H1 (cell line): ENCODE measurements at regions not wholly inside any gene's neighbourhood (a gene's known extent, or its start where the extent isn't known, plus 50 kb on each side); places are given as distances from the start of the nearest gene placed in this dataset.
A peak's percentile ranks its signal among the peaks of the same experiment; 100 is the strongest.

Experiments
- CTCF ChIA-PET: fragments of 300-600 bp; sonication (Branson Sonifier 250); formaldehyde crosslinking; loops from one replicate; lab custom pipeline; 2021; ENCODE audit not compliant: partially characterized antibody; lab: Charles Lee
- POLR2A ChIA-PET: fragments of 300-600 bp; sonication (Branson Sonifier 250); formaldehyde crosslinking; loops from one replicate; lab custom pipeline; 2021; ENCODE audit warnings: inconsistent platforms; ENCODE audit not compliant: partially characterized antibody; lab: Charles Lee
- DNase-seq, 2 experiments: peaks; one replicate each; pipeline versions ENCODE4 v3.0.0 to v3.0.0-alpha.2; 2010 to 2022; ENCODE audit warnings: low spot score in 2 of 2, low read depth in 1 of 2, mixed read lengths in 1 of 2
- FAIRE-seq: peaks from 2 replicates; lab custom pipeline; 2011; peaks lifted over from hg19 to GRCh38; lab: Jason Lieb, UNC
- H2AFZ ChIP-seq: 2 replicates; pipeline ENCODE4 v1.8.1; 2012; ENCODE audit warnings: low read length, inconsistent platforms
- H2AK5ac ChIP-seq: 2 replicates; pipeline ENCODE4 v1.6.1; 2013; ENCODE audit warnings: low read depth, low read length
- H2BK120ac ChIP-seq: replicated peaks from 2 replicates; pipeline ENCODE3; 2013; ENCODE audit warnings: low read depth, low read length, inconsistent platforms
- H2BK12ac ChIP-seq: 2 replicates; pipeline ENCODE4 v1.6.1; 2013; ENCODE audit warnings: low read depth, low read length
- H2BK15ac ChIP-seq: 2 replicates; pipeline ENCODE4 v1.6.1; 2013; ENCODE audit warnings: low read length
- H2BK20ac ChIP-seq: 2 replicates; pipeline ENCODE4 v1.6.1; 2013; ENCODE audit warnings: low read length
- H2BK5ac ChIP-seq: 2 replicates; pipeline ENCODE4 v1.6.1; 2013; ENCODE audit warnings: low read depth, low read length
- H3K14ac ChIP-seq: 2 replicates; pipeline ENCODE4 v1.6.1; 2013; ENCODE audit warnings: inconsistent platforms; ENCODE audit not compliant: insufficient read length
- H3K18ac ChIP-seq: 2 replicates; pipeline ENCODE4 v1.6.1; 2013; ENCODE audit warnings: low read length; ENCODE audit errors: extremely low read depth
- H3K23ac ChIP-seq: 2 replicates; pipeline ENCODE4 v1.6.1; 2013; ENCODE audit warnings: inconsistent platforms; ENCODE audit not compliant: insufficient read length
- H3K23me2 ChIP-seq: 2 replicates; pipeline ENCODE4 v1.6.1; 2013; ENCODE audit warnings: low read depth, low read length
- H3K27ac ChIP-seq: 2 replicates; pipeline ENCODE4 v1.6.1; 2011; ENCODE audit warnings: low read depth, low read length, inconsistent platforms
- H3K27me3 ChIP-seq, 4 experiments: replicated peaks in 1 of 4; 1 replicate in 1 of 4; 2 replicates in 3 of 4; pipeline versions ENCODE4 v1.6.1 to v1.8.1; 2011 to 2013; ENCODE audit warnings: low read length in 3 of 4, mild to moderate bottlenecking in 3 of 4, inconsistent platforms in 2 of 4, mixed read lengths in 2 of 4, moderate library complexity in 1 of 4; ENCODE audit not compliant: control insufficient read depth in 3 of 4, insufficient read depth in 3 of 4; ENCODE audit errors: extremely low read depth in 1 of 4
- H3K36me3 ChIP-seq, 4 experiments: 2 replicates each; pipeline versions ENCODE4 v1.6.1 to v1.8.1; 2011 to 2013; ENCODE audit warnings: mild to moderate bottlenecking in 4 of 4, low read length in 3 of 4, moderate library complexity in 2 of 4, control low read depth in 1 of 4, inconsistent platforms in 1 of 4; ENCODE audit not compliant: insufficient read depth in 4 of 4, control insufficient read depth in 2 of 4
- H3K4ac ChIP-seq: replicated peaks from 2 replicates; pipeline ENCODE3; 2013; ENCODE audit warnings: low read length, low read depth, mixed read lengths, inconsistent platforms; ENCODE audit not compliant: insufficient read length
- H3K4me1 ChIP-seq, 4 experiments: replicated peaks in 1 of 4; 1 replicate in 1 of 4; 2 replicates in 3 of 4; pipeline versions ENCODE4 v1.6.1 to v1.8.1; 2011 to 2013; ENCODE audit warnings: low read length in 3 of 4, inconsistent platforms in 2 of 4, mixed read lengths in 1 of 4; ENCODE audit not compliant: insufficient read depth in 4 of 4, control insufficient read depth in 3 of 4
- H3K4me2 ChIP-seq, 2 experiments: 2 replicates each; pipeline versions ENCODE4 v1.6.1 to v1.8.1; 2011 to 2013; ENCODE audit warnings: low read depth in 2 of 2, low read length in 2 of 2, control low read depth in 1 of 2, inconsistent platforms in 1 of 2, mild to moderate bottlenecking in 1 of 2; ENCODE audit not compliant: insufficient read depth in 1 of 2
- H3K4me3 ChIP-seq, 4 experiments: fragments of 200-600, 300-600 bp in 1 of 4; sonication (generic), shearing (Covaris generic), sonication (Bioruptor Twin) in 1 of 4; 2 replicates each; pipeline versions ENCODE4 v1.5.1 to v1.8.1; 2011 to 2016; ENCODE audit warnings: low read length in 4 of 4, low read depth in 3 of 4, control low read depth in 2 of 4, inconsistent platforms in 2 of 4, mild to moderate bottlenecking in 2 of 4, mixed read lengths in 1 of 4, moderate library complexity in 1 of 4; ENCODE audit not compliant: insufficient read depth in 2 of 4; ENCODE audit errors: extremely low read depth in 1 of 4
- H3K56ac ChIP-seq: replicated peaks from 2 replicates; pipeline ENCODE3; 2013; ENCODE audit warnings: low read depth, mild to moderate bottlenecking, mixed read lengths, low read length, inconsistent platforms; ENCODE audit not compliant: insufficient read length
- H3K79me1 ChIP-seq: 2 replicates; pipeline ENCODE4 v1.6.1; 2013; ENCODE audit warnings: low read depth, low read length, control low read depth
- H3K79me2 ChIP-seq, 2 experiments: 2 replicates each; pipeline versions ENCODE4 v1.6.1 to v1.8.1; 2012 to 2013; ENCODE audit warnings: low read length in 2 of 2, mild to moderate bottlenecking in 2 of 2, inconsistent platforms in 1 of 2; ENCODE audit not compliant: insufficient read depth in 2 of 2, control insufficient read depth in 1 of 2
- H3K9ac ChIP-seq, 4 experiments: replicated peaks in 1 of 4; 1 replicate in 1 of 4; 2 replicates in 3 of 4; pipeline versions ENCODE4 v1.6.1 to v1.8.1; 2011 to 2013; ENCODE audit warnings: low read depth in 3 of 4, low read length in 3 of 4, control low read depth in 2 of 4, mild to moderate bottlenecking in 2 of 4, moderate library complexity in 2 of 4, inconsistent platforms in 1 of 4; ENCODE audit errors: extremely low read depth in 1 of 4
- H3K9me3 ChIP-seq, 2 experiments: 2 replicates each; pipeline versions ENCODE4 v1.6.1 to v1.8.1; 2012 to 2013; ENCODE audit warnings: mild to moderate bottlenecking in 2 of 2, moderate library complexity in 2 of 2, control low read depth in 1 of 2, inconsistent platforms in 1 of 2, low read depth in 1 of 2, low read length in 1 of 2, mixed read lengths in 1 of 2; ENCODE audit not compliant: insufficient read depth in 2 of 2
- H4K20me1 ChIP-seq, 2 experiments: replicated peaks in 1 of 2; 2 replicates each; pipeline versions ENCODE3 to v1.8.1; 2011 to 2013; ENCODE audit warnings: inconsistent platforms in 2 of 2, low read length in 2 of 2, mild to moderate bottlenecking in 1 of 2; ENCODE audit not compliant: insufficient read depth in 2 of 2, control insufficient read depth in 1 of 2
- H4K5ac ChIP-seq: 2 replicates; pipeline ENCODE4 v1.6.1; 2013; ENCODE audit warnings: low read length, low read depth, mixed read lengths, inconsistent platforms; ENCODE audit not compliant: insufficient read length
- H4K8ac ChIP-seq: 2 replicates; pipeline ENCODE4 v1.8.0; 2013; ENCODE audit warnings: mild to moderate bottlenecking, moderate library complexity, low read length, inconsistent platforms; ENCODE audit not compliant: insufficient read depth; ENCODE audit errors: extremely low read depth
- H4K91ac ChIP-seq: replicated peaks from 2 replicates; pipeline ENCODE3; 2013; ENCODE audit warnings: low read length, mixed read lengths, inconsistent platforms; ENCODE audit not compliant: insufficient read length
- BCL11A ChIP-seq, 2 experiments: IDR thresholded peaks; one replicate each; pipeline ENCODE4 v1.6.1; 2011; ENCODE audit warnings: low read depth in 2 of 2, low read length in 2 of 2, mild to moderate bottlenecking in 2 of 2
- CBX8 ChIP-seq: fragments of 300-800, 300-1000 bp; sonication (generic); IDR thresholded peaks from 2 replicates; pipeline ENCODE4 v1.7.1; 2016; ENCODE audit warnings: low read depth, low read length, borderline replicate concordance
- E2F6 ChIP-seq: IDR thresholded peaks from 2 replicates; pipeline ENCODE4 v1.6.1; 2012; ENCODE audit warnings: inconsistent platforms
- GTF2F1 ChIP-seq: IDR thresholded peaks from 2 replicates; pipeline ENCODE4 v1.6.1; 2012; ENCODE audit warnings: low read depth, low read length, improper control_type of control experiment, borderline replicate concordance
- JUN ChIP-seq: IDR thresholded peaks from 2 replicates; pipeline ENCODE4 v1.6.1; 2011; ENCODE audit warnings: low read depth, mild to moderate bottlenecking, improper control_type of control experiment, low read length
- JUND ChIP-seq: IDR thresholded peaks from 2 replicates; pipeline ENCODE4 v1.6.1; 2011; ENCODE audit warnings: mild to moderate bottlenecking, improper control_type of control experiment, low read length
- MAX ChIP-seq: IDR thresholded peaks from 2 replicates; pipeline ENCODE4 v1.6.1; 2012; ENCODE audit warnings: inconsistent platforms
- NRF1 ChIP-seq: IDR thresholded peaks from 2 replicates; pipeline ENCODE4 v1.6.1; 2011; ENCODE audit warnings: mild to moderate bottlenecking, low read depth, low read length, improper control_type of control experiment
- SIN3A ChIP-seq, 2 experiments: IDR thresholded peaks in 1 of 2; conservative IDR thresholded peaks in 1 of 2; 2 replicates each; pipeline ENCODE4 v1.6.1; 2011 to 2012; ENCODE audit warnings: low read length in 2 of 2, improper control_type of control experiment in 1 of 2, low read depth in 1 of 2, mild to moderate bottlenecking in 1 of 2
- SP1 ChIP-seq: IDR thresholded peaks from 2 replicates; pipeline ENCODE4 v1.6.1; 2011; ENCODE audit warnings: low read depth, low read length
- SP4 ChIP-seq: IDR thresholded peaks from 2 replicates; pipeline ENCODE4 v1.6.1; 2012; ENCODE audit warnings: low read length, inconsistent platforms
- SUZ12 ChIP-seq: fragments of 200-600 bp; sonication (generic); IDR thresholded peaks from 2 replicates; pipeline ENCODE4 v1.6.1; 2012; ENCODE audit warnings: mild to moderate bottlenecking, inconsistent platforms, low read length, moderate library complexity, mixed read lengths
- TAF1 ChIP-seq: IDR thresholded peaks from 2 replicates; pipeline ENCODE4 v1.6.1; 2011; ENCODE audit warnings: mild to moderate bottlenecking, low read depth, low read length
- WGBS, 2 experiments: shearing (Covaris generic) in 1 of 2; methylation state at CpG; one replicate each; pipeline versions ENCODE4 v1.1.6 to v1.1.7; 2013 to 2015; ENCODE audit warnings: low lambda C conversion rate in 2 of 2, mixed read lengths in 2 of 2, inconsistent platforms in 1 of 2, low coverage in 1 of 2, missing lambda C conversion rate in 1 of 2; ENCODE audit not compliant: insufficient replicate concordance in 2 of 2, insufficient coverage in 1 of 2, insufficient read length in 1 of 2; ENCODE audit errors: extremely low coverage in 1 of 2, missing lambda C conversion rate in 1 of 2; 5-methylcytosine and 5-hydroxymethylcytosine counted together

GRCh38 chr12:77116277-77116676 lies 50.9 kb upstream of the E2F7 start:
- Histone ChIP-seq H2AFZ (no peak overlapping the region; the same call in 1 of the 2 replicates), H3K79me1 (no peaks in the 10 kb centered on the region), H2BK120ac (no peak overlapping the region), H3K56ac (no peak overlapping the region), H2BK20ac (no peak overlapping the region), H3K4me1 (no peaks in the 10 kb centered on the region), H4K5ac (no peak overlapping the region), H3K14ac (no peak overlapping the region), H4K8ac (no peak overlapping the region), H4K91ac (no peak overlapping the region), H3K23ac (peak overlapping the region; percentile 54), H3K36me3 (no peaks in the 10 kb centered on the region), H2BK5ac (no peak overlapping the region), H3K18ac (no peak overlapping the region), H3K27me3 (no peaks in the 10 kb centered on the region), H3K9ac (no peak overlapping the region), H2BK15ac (no peak overlapping the region), H2BK12ac (no peak overlapping the region), H3K4me2 (no peak overlapping the region), H3K4ac (no peak overlapping the region), H3K27ac (no peak overlapping the region), H2AK5ac (no peak overlapping the region), H3K9me3 (no peaks in the 10 kb centered on the region), H3K4me3 (no peak overlapping the region), H4K20me1 (no peaks in the 10 kb centered on the region), H3K23me2 (no peaks in the 10 kb centered on the region), H3K79me2 (no peaks in the 10 kb centered on the region)
- WGBS, 2 experiments: 89% methylated on average over 2 of the region's 2 CpGs; no CpG with 5 or more reads in 1 of the 2 experiments
- ChIA-PET CTCF (interaction anchor here (0.7 kb wide), 1 partner anchor 13 kb away, joined by 4 read pairs; no protein-coding TSS in a partner anchor), POLR2A (no interaction called here)
- FAIRE-seq (no peak), DNase-seq (no peak)
- TF ChIP-seq MAX (no peak), BCL11A (IDR thresholded peaks at IDR 0.05; ENCODE audit: low read depth in 2 of 2, low read length in 2 of 2) (no peak), CBX8 (no peak), SIN3A (conservative IDR thresholded peaks at IDR 0.05 in 1 of 2, IDR thresholded peaks at IDR 0.05 in 1 of 2; ENCODE audit: low read depth in 1 of 2, low read length in 2 of 2) (no peak), GTF2F1 (no peak), JUN (no peak), TAF1 (no peak), E2F6 (no peak), SUZ12 (no peak), NRF1 (no peak), SP1 (no peak), JUND (no peak), SP4 (no peak)
